Cardiac fibroblast (primary cell): ENCODE measurements at regions not wholly inside any gene's neighbourhood (a gene's known extent, or its start where the extent isn't known, plus 50 kb on each side); places are given as distances from the start of the nearest gene placed in this dataset.

Experiments used
- DNase-seq, 2 donors: peaks; one replicate each; pipeline versions ENCODE4 v3.0.0 to v3.0.0-alpha.2; 2010; ENCODE audit warnings: low read depth in 2 of 2
- H3K4me3 ChIP-seq, 2 donors: replicated peaks in 1 of 2; 1 replicate in 1 of 2; 2 replicates in 1 of 2; pipeline ENCODE4 v1.5.1; 2011; ENCODE audit warnings: low read depth in 2 of 2, low read length in 2 of 2, mild to moderate bottlenecking in 2 of 2, moderate library complexity in 1 of 2
- CTCF ChIP-seq: IDR thresholded peaks from one replicate; pipeline ENCODE4 v1.5.1; 2011; ENCODE audit warnings: low read depth, mild to moderate bottlenecking, low read length, inconsistent platforms

GRCh38 chr2:239619369-239619768 is 218.5 kb upstream of the HDAC4 start:
- no peak for DNase-seq
- no peak for TF ChIP-seq CTCF
- H3K4me3 ChIP-seq: no peak overlapping the region

GRCh38 chr2:239616729-239617128 is 215.9 kb upstream of the HDAC4 start:
- no peak for DNase-seq
- no peak for TF ChIP-seq CTCF
- no peak overlapping the region for H3K4me3 ChIP-seq

GRCh38 chr2:239612133-239612532 is 211.3 kb upstream of the HDAC4 start:
- DNase-seq: no peak
- no peak for TF ChIP-seq CTCF
- no peak overlapping the region for H3K4me3 ChIP-seq

- no peak for DNase-seq
- TF ChIP-seq CTCF: no peak
- H3K4me3 ChIP-seq: no peak overlapping the region
Observed at GRCh38 chr2:239611222-239611795, 210.5 kb upstream of the HDAC4 start.

- H3K4me3 ChIP-seq: no peak overlapping the region
- TF ChIP-seq CTCF: no peak
- no peak for DNase-seq
Observed at GRCh38 chr2:239610457-239611221, 209.8 kb upstream of the HDAC4 start.

- no peak for TF ChIP-seq CTCF
- H3K4me3 ChIP-seq: no peak overlapping the region
- no peak for DNase-seq
Observed at GRCh38 chr2:239609607-239610310, 208.9 kb upstream of the HDAC4 start.
